Glomerular visceral epithelial cell (primary cell): ENCODE measurements at regions not wholly inside any gene's neighbourhood (a gene's known extent, or its start where the extent isn't known, plus 50 kb on each side); places are given as distances from the start of the nearest gene placed in this dataset.

Source experiments
- DNase-seq: peaks from one replicate; pipeline ENCODE4 v3.0.0-alpha.2; 2016; ENCODE audit errors: extremely low spot score

DNA sequence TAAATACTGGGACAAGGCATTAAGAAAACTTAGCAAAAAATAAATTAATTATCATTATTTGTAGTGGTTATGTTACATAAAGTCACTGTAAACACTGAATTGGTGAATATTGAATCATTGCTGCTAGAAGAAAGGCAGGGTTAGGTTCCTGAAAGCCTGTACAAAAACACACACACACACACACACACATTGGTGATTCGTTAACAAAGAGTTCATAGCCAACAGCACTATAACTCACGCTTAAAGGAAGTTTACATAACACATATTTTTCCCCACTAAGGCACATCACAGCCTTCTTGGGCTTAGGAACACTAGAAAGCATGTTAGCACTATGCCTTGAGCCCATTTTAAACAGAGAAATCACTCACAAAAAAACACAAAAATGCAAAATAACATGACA lies 690.0 kb upstream of the PIK3C3 start:
- DNase-seq = no peak

DNA sequence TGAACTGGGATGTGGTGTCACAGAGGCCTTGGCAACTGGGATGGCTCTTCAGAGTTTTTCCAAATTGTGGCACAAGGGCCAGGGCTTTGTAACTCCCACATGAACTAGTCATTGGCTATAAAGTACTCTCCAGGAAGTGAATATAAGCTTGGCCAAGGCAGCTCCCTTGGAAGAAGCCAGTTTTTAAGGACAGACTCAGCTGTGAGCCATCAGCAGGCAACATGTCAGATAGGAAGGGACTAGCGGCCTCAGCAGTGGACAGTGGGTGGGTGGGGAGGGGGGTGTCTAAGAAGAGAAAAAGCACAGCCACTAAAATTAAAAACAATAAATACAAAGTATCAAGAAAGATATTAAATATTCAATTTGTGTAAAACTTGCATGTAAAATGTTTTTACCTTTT lies 691.1 kb upstream of the PIK3C3 start:
- DNase-seq = no peak

DNA sequence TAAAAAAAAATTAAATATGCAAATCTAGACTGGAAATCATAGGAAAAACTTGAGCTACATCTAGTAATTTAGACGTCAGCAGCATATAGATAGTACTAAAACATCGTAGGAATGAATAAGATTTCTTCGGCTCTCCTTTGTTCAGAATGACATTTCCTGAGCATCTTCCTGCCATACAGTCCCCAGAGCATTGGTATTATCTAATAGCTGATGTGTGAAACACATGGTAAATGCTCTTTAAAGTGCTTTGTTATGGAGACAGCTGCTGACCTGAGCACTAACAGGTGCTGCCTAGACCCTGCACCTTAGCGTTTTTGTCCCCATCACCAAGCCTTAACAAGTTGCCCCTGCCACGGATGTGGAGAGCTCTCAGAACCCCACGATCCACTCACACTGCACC lies 692.3 kb upstream of the PIK3C3 start:
- DNase-seq = no peak

DNA sequence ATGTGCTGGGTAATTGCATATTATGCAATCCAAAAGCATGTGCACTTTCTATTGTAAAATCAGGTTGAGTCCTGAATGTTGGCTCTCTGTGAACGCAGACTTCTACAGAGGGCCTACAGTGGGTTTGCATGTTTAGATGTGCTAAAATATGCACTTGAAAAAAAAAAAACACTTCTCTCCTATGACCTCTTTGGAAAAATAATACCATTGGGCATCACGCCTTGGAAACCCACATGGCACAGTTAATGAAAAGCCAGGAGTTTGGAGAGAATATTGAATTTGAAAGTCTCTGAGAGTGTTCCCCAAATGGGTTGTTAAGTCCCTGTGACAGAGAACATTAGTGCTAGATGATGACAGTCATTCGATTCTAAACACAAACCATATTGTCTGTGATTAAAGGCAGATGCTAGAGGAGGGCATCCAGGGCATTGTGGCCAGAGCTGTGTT lies 710.4 kb upstream of the PIK3C3 start:
- DNase-seq = no peak

DNA sequence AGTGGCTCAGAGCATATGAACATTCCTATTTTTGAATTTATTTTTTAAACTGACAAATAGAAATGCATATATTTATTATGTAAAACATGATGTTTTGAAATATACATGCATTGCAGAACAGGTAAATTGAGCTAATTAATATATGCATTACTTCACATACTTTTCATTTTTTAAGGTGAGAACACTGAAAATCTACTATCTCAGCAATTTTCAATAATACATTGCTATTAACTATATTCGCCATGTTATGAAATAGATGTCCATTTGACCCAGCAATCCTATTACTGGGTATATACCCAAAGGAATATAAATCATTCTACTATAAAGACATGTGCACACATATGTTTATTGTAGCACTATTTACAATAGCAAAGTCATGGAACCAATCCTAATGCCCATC lies 717.7 kb upstream of the PIK3C3 start:
- DNase-seq = no peak

DNA sequence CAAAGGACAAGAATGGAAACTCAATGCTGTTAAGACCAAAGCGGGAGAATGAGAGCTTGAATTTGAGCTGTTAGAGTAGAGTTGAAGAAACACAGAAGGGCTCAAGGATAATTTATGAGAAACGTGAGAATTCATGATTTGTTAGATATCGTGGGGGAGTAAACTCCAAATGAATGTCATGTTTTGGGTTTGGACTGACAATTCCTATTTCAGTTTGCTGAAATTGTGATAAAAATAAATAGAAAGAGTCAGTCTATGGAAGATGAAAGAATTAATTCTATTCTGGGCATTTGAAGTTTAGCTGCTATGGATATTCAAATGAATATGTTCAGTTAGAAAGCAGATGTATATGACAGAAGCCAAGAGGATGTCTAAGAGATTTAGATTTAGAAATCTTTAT lies 723.4 kb upstream of the PIK3C3 start:
- no peak for DNase-seq

DNA sequence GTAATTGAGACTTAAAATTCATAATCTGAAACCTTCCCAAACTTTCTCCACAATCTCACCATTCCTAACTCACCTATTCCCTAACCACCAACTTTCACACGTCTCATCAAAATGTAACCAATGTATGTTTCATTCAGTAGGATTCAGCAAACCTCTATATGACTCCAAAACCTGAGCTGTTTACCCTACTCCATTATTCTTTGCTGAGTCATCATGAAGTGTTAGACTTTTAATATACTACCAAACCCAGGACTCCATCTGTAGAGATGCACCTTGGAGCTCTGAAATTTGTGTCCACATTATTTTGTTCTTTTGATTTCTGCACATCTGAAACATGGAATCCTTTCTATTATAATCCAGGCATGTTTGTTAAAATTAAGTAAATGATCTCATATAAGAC lies 727.0 kb upstream of the PIK3C3 start:
- no peak for DNase-seq

DNA sequence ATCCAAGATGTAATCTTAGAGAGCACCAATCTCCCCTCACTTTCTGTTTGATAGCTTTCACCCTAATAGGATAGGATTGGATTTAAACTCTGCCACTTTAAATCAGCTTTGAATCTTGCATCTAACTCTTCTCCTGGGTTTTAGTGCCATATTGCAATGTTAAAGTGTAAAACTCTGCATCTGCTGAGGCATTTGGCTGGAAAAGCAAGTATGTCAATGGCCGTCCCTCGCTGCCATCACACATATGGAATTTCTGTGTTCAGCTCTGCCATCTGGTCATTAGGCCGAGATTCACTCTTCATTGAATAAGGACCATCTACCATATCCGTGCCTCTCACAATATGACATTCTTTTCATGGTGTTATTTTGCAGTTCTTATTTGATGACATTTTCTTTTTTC lies 728.1 kb upstream of the PIK3C3 start:
- no peak for DNase-seq

DNA sequence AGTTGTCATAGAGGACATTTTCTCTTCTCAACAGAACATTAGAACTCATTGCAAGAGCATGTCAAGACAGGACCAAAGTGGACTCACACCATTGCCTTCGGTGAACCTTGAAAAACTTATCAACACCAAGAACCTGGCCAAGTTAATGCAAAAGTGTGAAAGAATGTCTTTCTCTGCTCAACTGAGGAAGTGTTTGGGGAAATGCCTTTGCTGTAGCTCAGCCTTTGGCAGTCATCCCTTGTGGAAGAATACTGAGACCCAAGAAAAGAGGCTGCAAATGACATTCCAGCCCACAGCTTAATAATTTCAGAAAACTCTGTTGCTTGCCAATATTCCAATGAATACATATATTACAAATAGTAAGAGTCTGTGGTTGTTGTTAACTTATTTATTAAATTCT lies 728.8 kb upstream of the PIK3C3 start:
- DNase-seq = peak; percentile 3

DNA sequence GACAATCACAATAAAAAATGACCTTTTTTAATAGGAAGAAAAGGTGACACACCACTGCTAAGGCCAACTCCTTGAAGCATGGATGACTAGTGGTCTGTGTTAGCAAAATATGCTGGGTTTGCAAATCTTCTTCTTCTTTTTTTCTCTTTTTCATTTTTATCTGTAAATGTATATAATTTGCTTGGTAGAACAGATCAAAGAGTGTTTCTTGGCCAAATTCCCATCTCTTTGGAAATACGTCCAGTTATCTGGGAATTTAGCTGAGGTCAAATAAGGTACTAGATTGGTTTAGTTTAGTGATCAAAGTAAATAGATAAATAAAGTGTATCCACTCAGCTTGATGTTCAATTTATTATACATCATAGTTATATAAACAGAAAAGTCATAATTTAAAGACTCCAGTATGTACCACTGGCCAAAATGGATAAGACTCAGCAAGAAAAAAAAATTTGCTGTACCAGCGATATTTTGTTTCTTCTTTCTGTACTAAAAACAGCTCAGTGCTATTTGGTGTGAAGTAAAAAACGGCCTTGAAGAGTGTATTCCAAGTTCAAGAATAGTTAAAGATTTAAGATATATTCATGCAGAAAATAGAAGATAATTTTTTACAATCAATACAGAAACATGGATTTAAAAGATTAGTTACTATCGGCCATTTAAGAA lies 738.6 kb upstream of the PIK3C3 start:
- DNase-seq = no peak

DNA sequence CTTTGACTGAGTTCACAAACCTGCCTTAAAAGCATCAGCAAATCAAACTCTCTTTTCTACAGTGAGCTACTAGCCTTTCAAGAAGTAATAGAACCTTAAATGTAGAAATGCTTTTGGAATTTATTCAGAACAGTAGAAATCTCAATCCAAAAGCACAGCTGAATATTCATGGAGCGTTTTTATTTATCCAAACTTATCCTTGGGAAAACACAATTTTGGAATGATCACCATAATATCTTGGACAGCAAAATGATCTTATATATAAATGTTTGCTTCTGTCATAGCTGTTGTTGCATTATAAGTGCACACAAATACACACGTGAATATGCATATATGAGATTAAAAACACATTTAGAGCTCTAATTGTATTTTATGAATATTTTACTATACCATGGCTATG lies 747.3 kb upstream of the PIK3C3 start:
- DNase-seq = no peak

DNA sequence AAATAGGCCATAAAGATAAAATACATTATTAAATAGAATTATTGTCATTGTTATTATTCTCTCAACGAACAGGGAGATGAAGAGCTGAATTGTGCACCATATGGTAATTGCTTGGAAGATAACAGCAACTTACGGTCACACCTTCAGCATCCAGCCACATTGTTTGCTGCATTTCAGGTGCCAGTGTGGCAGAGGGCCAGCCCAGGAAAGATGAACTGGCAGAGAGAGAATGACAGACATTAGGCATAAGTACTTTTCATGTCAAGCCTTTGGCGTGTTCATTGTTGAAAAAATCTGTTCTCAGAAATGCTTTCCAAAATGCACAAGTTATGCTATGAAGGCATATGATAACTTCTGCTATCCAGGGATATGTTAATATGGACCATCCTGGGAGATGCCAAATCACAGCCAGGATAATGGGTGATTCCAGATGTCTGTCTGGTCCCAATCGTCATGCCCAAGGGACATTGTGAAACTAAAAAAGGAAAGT lies 748.6 kb upstream of the PIK3C3 start:
- DNase-seq = no peak

DNA sequence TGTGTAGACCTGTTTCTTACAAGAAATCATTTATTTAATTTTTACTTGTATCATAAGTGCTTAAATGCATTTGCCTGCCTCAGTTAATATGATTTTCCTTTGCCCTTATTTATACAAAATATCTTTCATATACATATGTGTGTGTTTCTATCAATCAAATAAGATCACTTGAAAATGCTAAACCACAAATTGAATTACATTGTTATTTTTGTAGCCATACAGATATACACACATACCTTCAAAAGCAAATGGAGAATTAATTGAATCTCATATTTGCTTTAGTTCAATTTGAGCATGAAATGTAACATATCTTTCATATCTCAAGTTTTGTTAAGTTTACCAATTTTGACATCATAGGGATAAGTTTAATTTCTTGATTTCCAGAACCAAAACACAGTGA lies 755.8 kb upstream of the PIK3C3 start:
- no peak for DNase-seq

DNA sequence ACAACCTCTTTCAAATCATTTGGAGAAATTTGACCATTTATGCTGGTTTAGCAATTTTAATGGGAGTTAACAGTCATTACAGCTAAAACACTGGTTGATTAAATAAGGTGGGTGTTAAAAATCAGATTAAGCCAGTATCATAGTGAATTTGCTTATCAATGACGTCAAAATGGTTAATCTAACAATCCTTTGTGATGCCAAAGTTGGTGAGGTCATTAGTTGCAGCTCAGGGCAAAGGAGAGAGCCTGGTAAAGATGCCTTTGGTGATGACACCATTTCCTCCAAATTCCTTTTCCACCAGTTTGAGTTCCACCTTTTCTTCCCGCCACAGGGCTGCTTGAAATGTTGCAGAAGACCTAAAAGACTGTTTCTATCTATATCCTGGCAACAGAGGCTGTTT lies 757.1 kb upstream of the PIK3C3 start:
- DNase-seq = no peak

DNA sequence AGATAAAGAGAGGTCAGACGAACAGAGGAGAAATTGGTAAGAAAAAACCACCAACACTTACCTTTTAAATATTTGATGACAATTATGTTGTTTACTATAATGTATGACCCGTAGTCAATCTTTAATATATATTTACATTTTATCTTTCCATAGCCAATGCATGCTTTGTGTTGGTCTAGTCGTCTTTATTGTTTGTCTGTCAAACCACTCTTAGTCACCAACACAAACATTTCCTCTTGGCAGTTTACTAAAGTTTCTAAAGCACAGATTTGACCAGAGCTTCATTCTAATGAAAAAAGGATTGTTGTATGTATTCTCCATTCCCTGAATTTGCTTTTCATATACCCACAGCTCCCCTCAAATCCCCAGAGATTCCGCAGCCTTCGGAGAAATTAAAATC lies 784.7 kb upstream of the PIK3C3 start:
- no peak for DNase-seq

DNA sequence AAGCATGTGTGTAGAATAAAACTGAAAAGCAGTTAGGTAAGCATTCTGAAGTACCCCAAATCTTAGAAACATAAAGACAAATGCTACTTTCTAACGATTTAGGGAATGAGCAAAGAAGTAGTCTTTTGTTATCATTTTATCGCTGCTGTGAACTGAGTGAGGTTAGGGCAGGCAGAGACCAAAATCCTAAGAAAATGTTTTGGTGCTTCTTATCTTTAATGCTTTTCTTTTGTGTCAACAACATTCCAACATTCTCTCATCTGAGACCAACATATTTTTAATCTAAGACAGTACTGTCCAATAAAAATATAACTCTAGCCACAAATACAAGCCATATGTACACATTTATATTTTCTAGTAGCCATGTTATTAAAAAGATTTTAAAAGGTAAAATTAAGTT lies 789.4 kb upstream of the PIK3C3 start:
- DNase-seq = no peak

DNA sequence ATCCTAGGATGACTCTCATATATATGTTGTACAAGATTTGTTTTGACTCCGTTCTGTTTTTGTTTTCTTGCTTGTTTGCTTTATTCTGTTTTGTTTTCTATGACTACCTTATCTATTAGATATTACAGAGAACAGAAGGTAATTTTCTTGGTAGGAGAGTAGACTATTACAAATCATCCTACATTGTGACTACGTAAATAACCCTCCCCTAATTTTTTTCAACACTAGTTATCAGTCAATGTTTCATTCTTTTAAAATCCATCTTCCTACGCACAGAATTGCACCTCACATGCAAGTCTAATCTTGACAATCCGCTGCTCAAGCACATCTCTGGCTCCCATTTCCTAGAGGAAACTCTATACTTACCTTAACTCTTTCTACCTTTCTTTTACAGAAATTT lies 792.3 kb upstream of the PIK3C3 start:
- DNase-seq = no peak

DNA sequence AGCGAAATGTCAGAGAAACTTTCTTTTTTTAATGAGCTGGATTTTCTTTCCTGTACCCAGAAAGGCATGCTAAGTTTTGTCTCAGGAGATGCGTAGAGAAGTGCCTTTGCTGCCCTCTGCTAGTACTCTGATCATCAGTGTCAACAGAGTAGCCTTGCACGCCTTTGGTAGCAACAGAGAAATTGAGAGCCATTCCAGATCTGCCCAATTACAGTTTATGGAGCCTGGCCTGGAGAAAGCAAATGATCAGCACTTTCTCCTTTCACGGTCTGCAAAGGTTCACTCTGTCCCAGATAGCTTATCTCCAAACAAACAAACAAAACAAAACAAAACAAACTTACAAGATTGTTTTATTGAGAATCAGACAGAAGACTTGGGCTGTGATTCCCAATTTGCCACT lies 792.8 kb upstream of the PIK3C3 start:
- DNase-seq = no peak

DNA sequence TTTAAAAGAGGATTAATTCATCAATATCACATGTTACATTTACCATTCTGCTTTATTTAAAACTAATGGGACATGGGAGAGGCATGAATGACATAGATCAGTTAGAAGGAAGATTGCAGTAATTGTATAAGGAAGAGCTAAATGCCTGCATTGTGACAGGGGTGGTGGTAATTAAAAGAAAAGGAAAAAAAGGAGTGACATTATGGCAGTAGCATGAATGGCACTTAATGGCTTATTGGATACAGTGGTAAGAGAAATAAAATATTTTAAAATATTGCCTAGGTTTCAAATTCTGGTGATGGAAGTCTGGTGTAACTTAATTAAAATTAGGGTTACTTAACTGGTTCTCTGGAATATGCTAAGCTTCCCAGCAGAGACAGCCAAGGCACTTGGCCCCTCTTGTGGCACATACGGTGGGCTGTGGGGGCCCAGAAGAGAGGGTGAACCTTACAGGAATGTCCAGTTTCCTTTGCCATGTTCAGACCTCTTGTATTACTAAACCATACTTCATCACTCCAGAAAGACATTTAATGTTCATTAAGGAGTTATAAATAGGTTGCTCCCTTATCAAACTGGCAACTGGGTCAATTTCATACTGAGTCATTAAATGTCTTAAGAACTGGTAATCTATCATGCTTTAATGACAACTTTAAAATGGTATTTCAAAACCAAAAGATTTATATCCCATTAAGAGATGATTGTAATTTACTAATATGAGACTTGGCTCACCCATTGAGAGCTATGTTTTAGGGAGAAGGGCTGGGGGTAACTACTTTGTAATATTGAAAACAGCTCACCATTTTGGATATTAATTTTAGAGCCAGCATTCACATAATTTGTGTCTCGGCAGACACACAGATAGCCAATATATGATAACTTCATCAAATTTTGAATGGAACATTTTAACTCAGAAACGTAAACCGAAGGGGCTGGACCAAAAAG lies 798.9 kb upstream of the PIK3C3 start:
- no peak for DNase-seq

DNA sequence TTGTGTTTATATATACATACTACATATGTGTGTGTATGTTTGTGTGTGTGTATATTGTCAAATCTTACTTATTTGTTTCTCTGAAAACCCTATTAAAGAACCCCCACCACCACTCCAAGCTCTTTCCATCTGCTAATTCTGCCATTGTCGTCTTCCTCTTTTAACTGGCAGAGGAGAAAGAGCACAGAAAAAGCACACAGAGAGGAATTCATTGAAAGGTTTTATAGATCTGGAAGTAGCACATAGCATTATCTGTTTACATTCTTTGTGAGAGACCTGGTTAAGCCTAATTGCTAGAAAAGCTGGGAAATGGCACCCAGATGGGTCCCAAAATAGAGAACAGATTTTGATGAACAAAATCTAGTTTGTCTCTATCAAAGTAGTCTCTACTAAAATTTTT lies 800.0 kb upstream of the PIK3C3 start:
- DNase-seq = no peak

DNA sequence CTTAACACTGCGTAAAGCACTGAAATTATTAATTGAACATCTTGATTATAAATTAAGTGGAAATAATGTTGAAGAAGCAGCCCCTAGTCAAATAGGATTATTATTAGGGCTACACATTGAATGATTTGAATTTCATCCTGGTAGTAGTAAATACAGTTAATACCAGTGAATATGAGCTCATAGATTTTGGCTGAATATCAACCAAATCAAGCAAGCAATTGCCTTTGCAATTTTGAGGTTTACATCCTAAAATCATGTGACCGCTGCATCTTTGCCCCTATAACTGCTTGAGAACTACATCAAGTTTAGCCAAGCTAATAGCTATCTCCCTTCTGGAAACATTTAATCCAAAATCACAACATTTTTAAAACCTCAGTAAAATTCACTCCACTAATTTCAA lies 801.2 kb upstream of the PIK3C3 start:
- DNase-seq = no peak

DNA sequence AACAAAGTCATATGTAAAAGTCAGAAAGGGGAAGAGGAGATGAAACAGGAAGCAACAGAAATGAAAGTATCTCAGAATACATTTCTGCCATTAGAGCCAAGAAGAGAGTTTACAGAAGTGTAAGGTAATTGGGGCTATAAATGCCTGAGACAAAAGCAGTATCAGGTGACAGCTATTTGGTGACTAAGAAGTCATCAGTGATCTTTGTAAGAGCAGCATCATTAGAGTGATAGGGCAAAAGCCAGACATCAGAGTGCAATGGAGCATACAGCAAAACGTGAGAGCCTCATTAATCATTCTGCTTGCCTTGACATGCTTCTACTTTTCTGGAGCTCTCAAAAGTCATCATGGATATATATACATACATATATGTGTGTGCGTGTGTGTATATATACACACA lies 804.7 kb upstream of the PIK3C3 start:
- DNase-seq = peak; percentile 11

DNA sequence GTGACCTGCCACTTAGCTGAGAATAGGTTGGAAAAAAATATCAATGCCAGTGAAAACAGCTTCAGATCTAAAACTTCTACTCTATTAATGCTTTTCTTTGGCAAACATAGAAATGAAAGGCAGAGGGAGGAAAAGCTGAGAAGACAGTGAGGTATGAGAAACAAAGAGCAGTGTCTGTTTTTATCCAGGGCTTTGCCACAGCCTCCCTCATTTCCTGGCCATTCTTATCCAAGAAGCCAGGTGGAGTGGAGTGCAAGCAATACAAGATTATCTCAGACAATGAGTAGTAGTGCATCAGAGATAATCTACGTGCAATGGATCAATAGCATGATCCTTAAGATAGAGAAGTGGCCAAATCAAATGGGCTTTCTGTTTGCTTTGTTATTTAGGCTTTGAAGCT lies 808.7 kb upstream of the PIK3C3 start:
- DNase-seq = no peak
